ENCODE measurements at regions not wholly inside any gene's neighbourhood (a gene's known extent, or its start where the extent isn't known, plus 50 kb on each side); places are given as distances from the start of the nearest gene placed in this dataset.

DNA sequence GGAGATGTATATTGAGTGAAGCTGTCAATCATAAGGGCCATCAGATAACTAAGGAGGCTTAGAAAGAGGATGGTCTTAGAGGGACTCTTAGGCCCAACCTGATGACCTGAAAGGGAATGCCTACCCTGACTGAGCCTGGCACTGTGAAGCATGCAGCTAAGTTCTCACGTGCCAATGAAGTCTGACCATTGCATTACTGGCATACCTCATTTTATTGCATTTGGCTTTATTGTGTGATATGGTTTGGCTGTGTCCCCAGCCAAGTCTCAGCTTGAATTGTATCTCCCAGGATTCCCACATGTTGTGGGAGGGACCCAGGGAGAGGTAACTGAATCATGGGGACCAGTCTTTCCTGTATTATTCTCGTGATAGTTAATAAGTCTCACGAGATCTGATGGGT is 421.6 kb upstream of the SGCD start:
- in situ Hi-C loops (cut with MboI; ENCODE audit: low sequenced_read_pairs in 4 of 4) = no loop called here
- Histone ChIP-seq H3K36me3 (no peaks in the 10 kb centered on the region), H3K9me3 (no peaks in the 10 kb centered on the region), H3K4me1 (no peaks in the 10 kb centered on the region), H3K27me3 (no peaks in the 10 kb centered on the region), H3K4me3 (no peak overlapping the region), H3K27ac (no peak overlapping the region)
- TF ChIP-seq POLR2A (IDR thresholded peaks at IDR 0.05) = no peak
- TF ChIP-seq, protein P1, sequence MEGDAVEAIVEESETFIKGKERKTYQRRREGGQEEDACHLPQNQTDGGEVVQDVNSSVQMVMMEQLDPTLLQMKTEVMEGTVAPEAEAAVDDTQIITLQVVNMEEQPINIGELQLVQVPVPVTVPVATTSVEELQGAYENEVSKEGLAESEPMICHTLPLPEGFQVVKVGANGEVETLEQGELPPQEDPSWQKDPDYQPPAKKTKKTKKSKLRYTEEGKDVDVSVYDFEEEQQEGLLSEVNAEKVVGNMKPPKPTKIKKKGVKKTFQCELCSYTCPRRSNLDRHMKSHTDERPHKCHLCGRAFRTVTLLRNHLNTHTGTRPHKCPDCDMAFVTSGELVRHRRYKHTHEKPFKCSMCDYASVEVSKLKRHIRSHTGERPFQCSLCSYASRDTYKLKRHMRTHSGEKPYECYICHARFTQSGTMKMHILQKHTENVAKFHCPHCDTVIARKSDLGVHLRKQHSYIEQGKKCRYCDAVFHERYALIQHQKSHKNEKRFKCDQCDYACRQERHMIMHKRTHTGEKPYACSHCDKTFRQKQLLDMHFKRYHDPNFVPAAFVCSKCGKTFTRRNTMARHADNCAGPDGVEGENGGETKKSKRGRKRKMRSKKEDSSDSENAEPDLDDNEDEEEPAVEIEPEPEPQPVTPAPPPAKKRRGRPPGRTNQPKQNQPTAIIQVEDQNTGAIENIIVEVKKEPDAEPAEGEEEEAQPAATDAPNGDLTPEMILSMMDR (IDR thresholded peaks at IDR 0.05 in 4 of 5, conservative IDR thresholded peaks at IDR 0.05 in 1 of 5) = no peak
- no peak for ATAC-seq
- DNase-seq = no peak
- intact Hi-C loops (cut with DNase I; ENCODE audit: low total_unique reads) = loop anchor here (5.0 kb wide), 1 partner anchor 288 kb away; no protein-coding TSS in a partner anchor

DNA sequence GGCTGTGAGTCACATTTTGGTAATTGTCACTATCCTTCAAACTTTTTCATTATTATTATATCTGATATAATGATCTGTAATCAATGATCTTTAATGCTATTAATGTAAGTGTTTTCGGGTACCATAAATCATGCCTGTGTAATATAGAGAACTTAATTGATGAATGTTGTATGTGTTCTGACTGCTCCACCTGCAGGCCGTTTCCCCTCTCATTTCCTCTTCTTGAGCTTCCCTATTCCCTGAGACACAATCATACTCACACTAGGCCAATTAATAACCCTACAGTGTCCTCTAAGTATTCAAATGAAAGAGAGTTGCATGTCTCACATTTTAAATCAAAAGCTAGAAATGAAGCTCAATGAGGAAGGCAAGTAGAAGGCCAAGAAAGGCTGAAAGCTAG is 420.9 kb upstream of the SGCD start:
- Histone ChIP-seq H3K4me3 (no peak overlapping the region), H3K9me3 (no peaks in the 10 kb centered on the region), H3K27me3 (no peaks in the 10 kb centered on the region), H3K27ac (no peak overlapping the region), H3K4me1 (no peaks in the 10 kb centered on the region), H3K36me3 (no peaks in the 10 kb centered on the region)
- TF ChIP-seq, protein P1 (IDR thresholded peaks at IDR 0.05 in 4 of 5, conservative IDR thresholded peaks at IDR 0.05 in 1 of 5) = no peak
- no peak for TF ChIP-seq POLR2A (IDR thresholded peaks at IDR 0.05)
- DNase-seq (no peak), ATAC-seq (no peak)
- intact Hi-C loops (cut with DNase I; ENCODE audit: low total_unique reads) = loop anchor here (5.0 kb wide), 1 partner anchor 289 kb away; no protein-coding TSS in a partner anchor
- in situ Hi-C loops (cut with MboI; ENCODE audit: low sequenced_read_pairs in 4 of 4) = no loop called here

DNA sequence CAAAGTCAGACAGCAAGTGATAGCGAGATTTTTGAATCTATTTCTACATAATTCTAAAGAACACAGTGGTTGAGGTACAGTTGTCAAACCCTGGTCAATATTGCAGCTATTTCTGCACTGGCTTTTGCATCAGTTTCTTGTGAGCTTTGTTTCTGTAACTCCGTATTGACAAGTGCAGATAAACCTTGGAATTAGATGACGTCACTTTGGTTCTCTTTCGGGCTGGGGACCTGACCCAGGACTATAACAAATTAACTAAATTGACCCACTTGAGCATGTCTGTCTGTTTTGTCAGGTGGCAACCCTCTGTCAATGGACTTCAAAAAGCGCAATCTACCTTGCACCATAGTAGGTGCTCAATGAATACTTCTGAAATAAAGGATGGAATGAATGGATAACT is 418.4 kb upstream of the SGCD start:
- H3K9me3 ChIP-seq = no peaks in the 10 kb centered on the region
- H3K27ac ChIP-seq = no peak overlapping the region
- in situ Hi-C loops (cut with MboI; ENCODE audit: low sequenced_read_pairs in 4 of 4) = no loop called here
- no peak for TF ChIP-seq POLR2A (IDR thresholded peaks at IDR 0.05)
- TF ChIP-seq, protein P1 (IDR thresholded peaks at IDR 0.05 in 4 of 5, conservative IDR thresholded peaks at IDR 0.05 in 1 of 5) = no peak
- intact Hi-C loops (cut with DNase I; ENCODE audit: low total_unique reads) = loop anchor here (5.0 kb wide), 1 partner anchor 291 kb away; no protein-coding TSS in a partner anchor
- DNase-seq (no peak), ATAC-seq (no peak)
- no peaks in the 10 kb centered on the region for H3K4me1 ChIP-seq
- H3K36me3 ChIP-seq = no peaks in the 10 kb centered on the region
- no peak overlapping the region for H3K4me3 ChIP-seq
- no peaks in the 10 kb centered on the region for H3K27me3 ChIP-seq

DNA sequence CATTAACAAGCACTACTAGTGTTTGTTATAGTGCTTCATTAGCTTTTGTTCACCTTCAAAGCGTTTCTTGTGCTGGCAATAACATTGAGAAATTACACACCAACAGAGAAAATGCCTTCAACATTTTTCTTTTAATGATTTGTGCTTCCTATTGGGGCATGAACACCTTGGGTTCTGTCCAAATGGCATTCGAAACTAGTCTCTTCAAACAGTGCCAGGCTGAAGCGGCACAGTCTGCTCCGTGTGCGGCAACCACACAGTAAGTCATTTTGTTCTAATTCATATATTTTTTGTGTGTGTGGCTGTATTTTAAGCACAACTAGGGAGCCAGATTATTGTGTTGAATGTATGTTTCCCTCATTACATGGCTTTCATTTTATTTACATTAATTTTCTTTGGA is 414.7 kb upstream of the SGCD start:
- DNase-seq = no peak
- Histone ChIP-seq H3K27me3 (no peaks in the 10 kb centered on the region), H3K4me3 (no peak overlapping the region), H3K27ac (no peak overlapping the region), H3K9me3 (no peaks in the 10 kb centered on the region), H3K36me3 (no peaks in the 10 kb centered on the region), H3K4me1 (peaks cover 0 to 3% of the 10 kb centered on the region in 2 donors)
- TF ChIP-seq POLR2A (IDR thresholded peaks at IDR 0.05) = no peak
- TF ChIP-seq, protein P1 (IDR thresholded peaks at IDR 0.05 in 4 of 5, conservative IDR thresholded peaks at IDR 0.05 in 1 of 5) = no peak
- no peak for ATAC-seq
- in situ Hi-C loops (cut with MboI; ENCODE audit: low sequenced_read_pairs in 4 of 4) = no loop called here
- intact Hi-C loops (cut with DNase I; ENCODE audit: low total_unique reads) = no loop called here

DNA sequence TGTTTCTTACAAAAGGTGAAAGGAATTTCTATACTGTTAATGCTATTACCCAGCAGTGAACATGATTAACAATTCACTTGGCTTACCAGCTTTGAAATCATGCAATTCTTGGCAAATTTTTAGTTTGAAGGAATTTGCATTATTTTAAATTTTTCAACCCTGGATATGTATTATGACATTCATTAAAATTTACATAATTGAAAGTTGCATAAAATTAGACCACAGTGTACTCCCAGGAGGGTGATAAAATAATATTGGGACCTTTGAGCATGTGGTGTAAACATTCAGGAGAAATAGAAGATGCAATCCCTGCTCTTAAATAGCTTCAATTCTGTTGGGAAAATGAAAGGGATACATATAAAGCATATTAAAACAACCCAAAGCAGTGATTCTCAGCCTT is 412.2 kb upstream of the SGCD start:
- DNase-seq (no peak), ATAC-seq (no peak)
- intact Hi-C loops (cut with DNase I; ENCODE audit: low total_unique reads) = no loop called here

More for the DNA sequence above, 412.2 kb upstream of the SGCD start:
- no peaks in the 10 kb centered on the region for H3K9me3 ChIP-seq
- in situ Hi-C loops (cut with MboI; ENCODE audit: low sequenced_read_pairs in 4 of 4) = no loop called here
- H3K36me3 ChIP-seq = no peaks in the 10 kb centered on the region
- TF ChIP-seq POLR2A (IDR thresholded peaks at IDR 0.05) = no peak
- TF ChIP-seq, protein P1 (IDR thresholded peaks at IDR 0.05 in 4 of 5, conservative IDR thresholded peaks at IDR 0.05 in 1 of 5) = no peak
- peaks cover 0 to 18% of the 10 kb centered on the region in 2 donors for H3K4me1 ChIP-seq
- H3K4me3 ChIP-seq = no peak overlapping the region
- no peaks in the 10 kb centered on the region for H3K27me3 ChIP-seq
- no peak overlapping the region for H3K27ac ChIP-seq

All from gastrocnemius medialis (tissue), 4 donors.